ENCODE measurements at regions not wholly inside any gene's neighbourhood (a gene's known extent, or its start where the extent isn't known, plus 50 kb on each side); places are given as distances from the start of the nearest gene placed in this dataset.

GRCh38 chr5:5616247-5616895 is 193.9 kb downstream of the ICE1 start:
- Histone ChIP-seq H3K4me1 (no peaks in the 10 kb centered on the region), H3K27ac (no peak overlapping the region), H3K36me3 (no peaks in the 10 kb centered on the region), H3K27me3 (no peaks in the 10 kb centered on the region), H3K9me3 (no peaks in the 10 kb centered on the region), H3K4me3 (no peak overlapping the region)
- ATAC-seq (no peak), DNase-seq (no peak)
- TF ChIP-seq, protein P1, sequence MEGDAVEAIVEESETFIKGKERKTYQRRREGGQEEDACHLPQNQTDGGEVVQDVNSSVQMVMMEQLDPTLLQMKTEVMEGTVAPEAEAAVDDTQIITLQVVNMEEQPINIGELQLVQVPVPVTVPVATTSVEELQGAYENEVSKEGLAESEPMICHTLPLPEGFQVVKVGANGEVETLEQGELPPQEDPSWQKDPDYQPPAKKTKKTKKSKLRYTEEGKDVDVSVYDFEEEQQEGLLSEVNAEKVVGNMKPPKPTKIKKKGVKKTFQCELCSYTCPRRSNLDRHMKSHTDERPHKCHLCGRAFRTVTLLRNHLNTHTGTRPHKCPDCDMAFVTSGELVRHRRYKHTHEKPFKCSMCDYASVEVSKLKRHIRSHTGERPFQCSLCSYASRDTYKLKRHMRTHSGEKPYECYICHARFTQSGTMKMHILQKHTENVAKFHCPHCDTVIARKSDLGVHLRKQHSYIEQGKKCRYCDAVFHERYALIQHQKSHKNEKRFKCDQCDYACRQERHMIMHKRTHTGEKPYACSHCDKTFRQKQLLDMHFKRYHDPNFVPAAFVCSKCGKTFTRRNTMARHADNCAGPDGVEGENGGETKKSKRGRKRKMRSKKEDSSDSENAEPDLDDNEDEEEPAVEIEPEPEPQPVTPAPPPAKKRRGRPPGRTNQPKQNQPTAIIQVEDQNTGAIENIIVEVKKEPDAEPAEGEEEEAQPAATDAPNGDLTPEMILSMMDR (IDR thresholded peaks at IDR 0.05) = no peak
- intact Hi-C loops (cut with DNase I) = no loop called here

DNA sequence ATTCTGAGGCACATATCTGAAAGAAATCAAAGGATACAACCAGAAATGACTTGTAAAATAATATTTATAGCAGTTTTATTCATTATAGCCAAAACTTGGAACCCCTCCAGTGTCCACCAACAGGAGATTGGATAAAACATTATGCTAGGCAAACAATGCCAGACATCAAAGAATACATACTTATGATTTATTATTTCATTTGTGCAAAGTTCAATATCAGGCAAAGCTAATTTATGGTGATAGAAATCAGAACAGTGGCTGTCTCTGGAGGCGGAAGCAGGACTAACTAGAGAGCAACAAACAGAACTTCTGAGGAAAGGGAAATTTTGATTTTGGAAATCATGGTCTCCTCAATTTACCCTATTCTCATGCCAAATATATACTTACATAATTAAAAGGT is 193.1 kb downstream of the ICE1 start:
- Histone ChIP-seq H3K36me3 (no peaks in the 10 kb centered on the region), H3K27me3 (no peaks in the 10 kb centered on the region), H3K4me3 (no peak overlapping the region), H3K9me3 (no peaks in the 10 kb centered on the region), H3K27ac (no peak overlapping the region), H3K4me1 (no peaks in the 10 kb centered on the region)
- DNase-seq = no peak
- no peak for ATAC-seq
- intact Hi-C loops (cut with DNase I) = no loop called here
- TF ChIP-seq, protein P1 (IDR thresholded peaks at IDR 0.05) = no peak

- TF ChIP-seq, protein P1 (IDR thresholded peaks at IDR 0.05) = no peak
These were observed 190.9 kb downstream of the ICE1 start for GRCh38 chr5:5613261-5613990.

DNA sequence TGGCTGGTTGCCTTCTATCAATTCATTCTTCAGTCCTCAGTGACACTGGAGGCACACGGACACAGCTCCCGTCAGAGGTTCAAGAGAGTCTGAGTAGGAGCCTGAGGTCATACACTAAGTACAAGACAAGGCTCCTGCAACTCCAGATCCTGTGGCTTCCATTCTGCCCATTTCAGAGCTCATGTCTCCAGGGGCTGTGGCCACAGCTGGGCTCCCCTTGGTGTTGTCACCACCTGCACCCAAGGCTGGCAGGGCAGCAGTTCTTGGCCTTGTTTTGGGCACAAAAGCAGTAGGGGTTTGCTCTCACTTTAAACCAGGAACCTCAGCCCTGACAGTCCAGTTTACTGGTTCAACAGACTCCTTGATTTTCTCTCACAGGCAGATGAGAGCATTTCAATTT is 189.6 kb downstream of the ICE1 start:
- DNase-seq = no peak
- TF ChIP-seq, protein P1 (IDR thresholded peaks at IDR 0.05) = no peak
- ATAC-seq = no peak
- Histone ChIP-seq H3K4me1 (no peaks in the 10 kb centered on the region), H3K27me3 (no peaks in the 10 kb centered on the region), H3K36me3 (no peaks in the 10 kb centered on the region), H3K9me3 (no peaks in the 10 kb centered on the region), H3K27ac (no peak overlapping the region), H3K4me3 (no peak overlapping the region)
- intact Hi-C loops (cut with DNase I) = no loop called here

More at GRCh38 chr5:5613261-5613990, 190.9 kb downstream of the ICE1 start:
- DNase-seq (no peak), ATAC-seq (no peak)
- Histone ChIP-seq H3K27me3 (no peaks in the 10 kb centered on the region), H3K4me3 (no peak overlapping the region), H3K27ac (no peak overlapping the region), H3K36me3 (no peaks in the 10 kb centered on the region), H3K4me1 (no peaks in the 10 kb centered on the region), H3K9me3 (no peaks in the 10 kb centered on the region)
- intact Hi-C loops (cut with DNase I) = no loop called here

DNA sequence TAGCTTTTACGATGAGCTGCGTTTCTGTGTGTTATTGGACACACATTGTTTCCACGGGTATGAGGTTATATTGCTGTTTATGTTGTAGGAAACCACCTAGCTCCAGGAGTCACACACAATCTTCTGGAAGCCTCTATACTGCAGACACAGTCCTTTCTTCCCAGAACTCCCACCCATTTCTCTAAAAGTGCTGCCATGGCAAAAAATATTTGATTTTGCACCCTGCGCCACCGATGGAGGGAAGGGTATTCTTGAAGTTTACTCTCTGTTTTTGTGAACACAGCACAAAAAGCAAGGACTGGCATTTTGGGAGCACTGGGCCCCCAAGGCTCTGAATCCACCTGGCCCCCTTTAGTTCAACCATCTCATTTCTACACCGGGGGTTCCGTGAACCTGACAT is 187.5 kb downstream of the ICE1 start:
- DNase-seq = no peak
- H3K4me3 ChIP-seq = no peak overlapping the region
- H3K4me1 ChIP-seq = no peaks in the 10 kb centered on the region
- TF ChIP-seq, protein P1 (IDR thresholded peaks at IDR 0.05) = no peak
- no peaks in the 10 kb centered on the region for H3K9me3 ChIP-seq
- no peaks in the 10 kb centered on the region for H3K36me3 ChIP-seq
- H3K27ac ChIP-seq = no peak overlapping the region
- H3K27me3 ChIP-seq = no peaks in the 10 kb centered on the region
- intact Hi-C loops (cut with DNase I) = no loop called here
- ATAC-seq = no peak
